ENCODE measurements at regions not wholly inside any gene's neighbourhood (a gene's known extent, or its start where the extent isn't known, plus 50 kb on each side); places are given as distances from the start of the nearest gene placed in this dataset.

GRCh38 chr1:87743256-87743655 is 414.6 kb downstream of the LMO4 start:
- no peak for DNase-seq
- Histone ChIP-seq H3K4me3 (ENCODE audit: low read length) (no peak overlapping the region), H3K9ac (ENCODE audit: low read length) (no peak overlapping the region), H3K27ac (ENCODE audit: low read length) (no peak overlapping the region), H3K9me2 (replicated peaks; ENCODE audit: insufficient read depth, low read length) (no peaks in the 10 kb centered on the region), H3K79me2 (ENCODE audit: low read length) (no peaks in the 10 kb centered on the region), H2AFZ (ENCODE audit: low read length) (no peak overlapping the region), H3K9me3 (ENCODE audit: low read length) (no peaks in the 10 kb centered on the region), H3K36me3 (ENCODE audit: insufficient read depth, low read length) (no peaks in the 10 kb centered on the region), H3K4me2 (ENCODE audit: low read depth, low read length, poor library complexity, severe bottlenecking) (no peak overlapping the region), H3K27me3 (ENCODE audit: low read length) (no peaks in the 10 kb centered on the region), H4K20me1 (ENCODE audit: insufficient read depth, low read depth, low read length) (no peaks in the 10 kb centered on the region), H3K4me1 (ENCODE audit: low read length) (no peaks in the 10 kb centered on the region)

DNA sequence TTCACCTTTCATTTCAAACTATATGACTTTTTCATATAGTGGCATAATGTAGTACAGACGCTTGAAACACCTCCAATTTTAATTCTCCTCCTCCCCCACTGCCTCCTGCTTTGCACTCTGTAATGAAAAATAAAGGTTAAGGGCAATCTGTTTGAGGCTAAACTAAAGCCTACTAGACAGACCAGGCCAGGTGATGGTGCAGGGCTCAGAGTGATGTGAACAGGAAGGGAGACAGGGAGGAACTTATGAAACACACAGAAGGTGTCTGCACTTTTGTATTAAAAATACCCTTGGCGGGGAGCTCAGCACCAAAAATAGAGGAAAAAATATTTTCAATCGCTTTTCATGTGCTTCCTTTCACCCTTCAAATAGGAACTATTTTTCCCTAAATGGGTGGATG is 415.4 kb downstream of the LMO4 start:
- Histone ChIP-seq H3K36me3 (ENCODE audit: insufficient read depth, low read length) (no peaks in the 10 kb centered on the region), H3K9ac (ENCODE audit: low read length) (no peak overlapping the region), H3K9me3 (ENCODE audit: low read length) (no peaks in the 10 kb centered on the region), H3K27me3 (ENCODE audit: low read length) (no peaks in the 10 kb centered on the region), H3K9me2 (replicated peaks; ENCODE audit: insufficient read depth, low read length) (no peaks in the 10 kb centered on the region), H3K4me2 (ENCODE audit: low read depth, low read length, poor library complexity, severe bottlenecking) (no peak overlapping the region), H3K79me2 (ENCODE audit: low read length) (no peaks in the 10 kb centered on the region), H2AFZ (ENCODE audit: low read length) (no peak overlapping the region), H3K27ac (ENCODE audit: low read length) (no peak overlapping the region), H3K4me1 (ENCODE audit: low read length) (no peaks in the 10 kb centered on the region), H3K4me3 (ENCODE audit: low read length) (no peak overlapping the region), H4K20me1 (ENCODE audit: insufficient read depth, low read depth, low read length) (no peaks in the 10 kb centered on the region)
- DNase-seq: no peak

DNA sequence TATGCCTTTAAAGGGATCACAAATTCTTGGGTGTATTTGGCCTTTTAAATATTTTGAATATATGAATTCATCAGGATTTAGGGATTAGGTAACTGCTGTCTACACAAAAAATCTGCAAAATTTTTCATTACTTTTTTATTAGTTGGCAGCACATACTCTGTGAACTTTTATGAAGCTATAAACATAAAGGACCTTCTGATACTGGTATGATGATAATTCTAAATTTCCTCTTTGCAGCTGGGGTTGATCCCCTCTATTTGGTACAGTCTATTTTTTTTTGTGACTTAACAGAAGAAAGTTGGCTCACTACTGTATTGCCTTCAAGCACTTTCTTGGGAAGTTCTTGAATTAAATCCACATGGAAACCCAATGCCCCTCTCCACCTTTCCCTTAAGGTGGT is 416.1 kb downstream of the LMO4 start:
- H3K27ac ChIP-seq (ENCODE audit: low read length): no peak overlapping the region
- no peaks in the 10 kb centered on the region for H3K9me2 ChIP-seq (replicated peaks; ENCODE audit: insufficient read depth, low read length)
- no peaks in the 10 kb centered on the region for H3K79me2 ChIP-seq (ENCODE audit: low read length)
- no peaks in the 10 kb centered on the region for H3K27me3 ChIP-seq (ENCODE audit: low read length)
- no peaks in the 10 kb centered on the region for H3K4me1 ChIP-seq (ENCODE audit: low read length)
- H3K9me3 ChIP-seq (ENCODE audit: low read length): no peaks in the 10 kb centered on the region
- no peak for DNase-seq
- H3K9ac ChIP-seq (ENCODE audit: low read length): no peak overlapping the region
- no peak overlapping the region for H3K4me3 ChIP-seq (ENCODE audit: low read length)
- H3K4me2 ChIP-seq (ENCODE audit: low read depth, low read length, poor library complexity, severe bottlenecking): no peak overlapping the region
- H4K20me1 ChIP-seq (ENCODE audit: insufficient read depth, low read depth, low read length): no peaks in the 10 kb centered on the region
- H3K36me3 ChIP-seq (ENCODE audit: insufficient read depth, low read length): no peaks in the 10 kb centered on the region
- H2AFZ ChIP-seq (ENCODE audit: low read length): no peak overlapping the region

GRCh38 chr1:87753366-87753765 is 424.7 kb downstream of the LMO4 start:
- Histone ChIP-seq H3K27me3 (ENCODE audit: low read length) (no peaks in the 10 kb centered on the region), H4K20me1 (ENCODE audit: insufficient read depth, low read depth, low read length) (no peaks in the 10 kb centered on the region), H3K9me3 (ENCODE audit: low read length) (no peaks in the 10 kb centered on the region), H3K4me2 (ENCODE audit: low read depth, low read length, poor library complexity, severe bottlenecking) (no peak overlapping the region), H2AFZ (ENCODE audit: low read length) (no peak overlapping the region), H3K79me2 (ENCODE audit: low read length) (no peaks in the 10 kb centered on the region), H3K9ac (ENCODE audit: low read length) (no peak overlapping the region), H3K9me2 (replicated peaks; ENCODE audit: insufficient read depth, low read length) (no peaks in the 10 kb centered on the region), H3K36me3 (ENCODE audit: insufficient read depth, low read length) (no peaks in the 10 kb centered on the region), H3K4me1 (ENCODE audit: low read length) (no peaks in the 10 kb centered on the region), H3K4me3 (ENCODE audit: low read length) (no peak overlapping the region), H3K27ac (ENCODE audit: low read length) (no peak overlapping the region)
- no peak for DNase-seq

GRCh38 chr1:87754139-87754538 is 425.5 kb downstream of the LMO4 start:
- H3K9me2 ChIP-seq (replicated peaks; ENCODE audit: insufficient read depth, low read length): no peaks in the 10 kb centered on the region
- no peak overlapping the region for H3K4me2 ChIP-seq (ENCODE audit: low read depth, low read length, poor library complexity, severe bottlenecking)
- DNase-seq: no peak
- H3K4me1 ChIP-seq (ENCODE audit: low read length): peaks cover under 1% of the 10 kb centered on the region
- H4K20me1 ChIP-seq (ENCODE audit: insufficient read depth, low read depth, low read length): no peaks in the 10 kb centered on the region
- no peaks in the 10 kb centered on the region for H3K79me2 ChIP-seq (ENCODE audit: low read length)
- H3K4me3 ChIP-seq (ENCODE audit: low read length): no peak overlapping the region
- H3K36me3 ChIP-seq (ENCODE audit: insufficient read depth, low read length): no peaks in the 10 kb centered on the region
- no peak overlapping the region for H3K9ac ChIP-seq (ENCODE audit: low read length)
- no peaks in the 10 kb centered on the region for H3K27me3 ChIP-seq (ENCODE audit: low read length)
- H3K9me3 ChIP-seq (ENCODE audit: low read length): no peaks in the 10 kb centered on the region
- no peak overlapping the region for H3K27ac ChIP-seq (ENCODE audit: low read length)
- no peak overlapping the region for H2AFZ ChIP-seq (ENCODE audit: low read length)

DNA sequence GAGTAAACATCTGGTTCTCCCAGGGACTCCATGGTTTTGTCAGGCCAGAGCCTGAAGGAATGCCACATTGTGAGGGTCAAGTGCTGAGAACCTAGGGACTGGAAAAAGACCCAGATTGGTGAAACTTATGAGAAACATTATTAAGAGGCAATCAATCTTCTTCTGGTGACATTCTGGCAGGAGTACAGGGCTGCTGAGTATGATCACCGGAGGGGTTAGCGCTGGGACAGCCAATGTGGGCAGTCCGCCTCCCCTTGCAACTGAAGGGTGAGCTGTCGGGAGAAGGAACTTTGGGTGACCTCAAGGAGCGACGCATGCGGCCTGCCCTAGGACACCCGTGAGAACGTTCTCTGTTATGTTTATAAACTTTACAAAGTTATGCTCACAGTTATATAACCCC is 429.0 kb downstream of the LMO4 start:
- no peak overlapping the region for H3K4me3 ChIP-seq (ENCODE audit: low read length)
- H3K4me2 ChIP-seq (ENCODE audit: low read depth, low read length, poor library complexity, severe bottlenecking): no peak overlapping the region
- no peak for DNase-seq

DNA sequence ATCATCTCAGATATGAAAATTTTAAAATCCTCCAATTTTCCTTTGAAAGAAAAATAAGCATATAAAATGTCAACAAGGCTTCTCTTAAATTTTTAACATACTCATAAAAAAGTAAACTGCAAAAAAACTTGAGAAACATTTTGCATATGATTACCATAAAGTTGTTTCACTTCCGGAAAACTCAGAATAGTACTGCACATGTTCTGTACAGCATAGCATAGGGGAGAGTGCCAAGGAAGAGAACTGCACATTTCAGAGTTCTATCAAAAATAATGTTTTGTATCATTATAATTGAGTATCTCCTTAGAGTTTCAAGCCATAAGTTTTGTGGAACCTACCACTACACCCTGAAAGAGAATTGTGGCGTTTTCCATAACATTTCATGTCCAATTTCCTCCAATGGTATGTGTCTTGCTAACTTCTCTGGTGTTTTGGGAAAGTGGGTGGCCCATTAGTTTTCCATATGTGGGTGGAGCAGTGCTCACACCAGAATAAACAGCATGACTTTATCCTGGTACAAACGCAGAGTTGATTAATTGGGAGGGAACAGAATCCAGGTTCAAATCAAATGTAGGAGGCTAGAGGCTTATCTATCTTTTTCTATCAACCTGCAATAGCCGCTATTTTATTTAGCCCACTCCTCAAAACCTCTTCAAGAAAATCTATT is 430.9 kb downstream of the LMO4 start:
- Histone ChIP-seq H2AFZ (ENCODE audit: low read length) (peak overlapping the region; percentile 67; the same call in 1 of the 2 replicates), H3K9me2 (replicated peaks; ENCODE audit: insufficient read depth, low read length) (no peaks in the 10 kb centered on the region), H3K79me2 (ENCODE audit: low read length) (no peaks in the 10 kb centered on the region), H3K4me3 (ENCODE audit: low read length) (no peak overlapping the region), H3K27me3 (ENCODE audit: low read length) (no peaks in the 10 kb centered on the region), H3K9ac (ENCODE audit: low read length) (no peak overlapping the region), H3K4me1 (ENCODE audit: low read length) (peaks cover 11% of the 10 kb centered on the region), H3K36me3 (ENCODE audit: insufficient read depth, low read length) (no peaks in the 10 kb centered on the region), H3K27ac (ENCODE audit: low read length) (no peak overlapping the region), H4K20me1 (ENCODE audit: insufficient read depth, low read depth, low read length) (no peaks in the 10 kb centered on the region), H3K9me3 (ENCODE audit: low read length) (no peaks in the 10 kb centered on the region), H3K4me2 (ENCODE audit: low read depth, low read length, poor library complexity, severe bottlenecking) (peak overlapping the region; percentile 16)
- DNase-seq: peak; percentile 80

More for the DNA sequence above, 429.0 kb downstream of the LMO4 start:
- Histone ChIP-seq H3K4me1 (ENCODE audit: low read length) (peaks cover 11% of the 10 kb centered on the region), H3K79me2 (ENCODE audit: low read length) (no peaks in the 10 kb centered on the region), H3K27me3 (ENCODE audit: low read length) (no peaks in the 10 kb centered on the region), H3K36me3 (ENCODE audit: insufficient read depth, low read length) (no peaks in the 10 kb centered on the region), H4K20me1 (ENCODE audit: insufficient read depth, low read depth, low read length) (no peaks in the 10 kb centered on the region), H3K9ac (ENCODE audit: low read length) (no peak overlapping the region), H3K9me3 (ENCODE audit: low read length) (no peaks in the 10 kb centered on the region), H3K9me2 (replicated peaks; ENCODE audit: insufficient read depth, low read length) (no peaks in the 10 kb centered on the region), H2AFZ (ENCODE audit: low read length) (no peak overlapping the region), H3K27ac (ENCODE audit: low read length) (no peak overlapping the region)

- Histone ChIP-seq H3K9me3 (ENCODE audit: low read length) (no peaks in the 10 kb centered on the region), H3K27ac (ENCODE audit: low read length) (no peak overlapping the region), H3K4me1 (ENCODE audit: low read length) (peaks cover 11% of the 10 kb centered on the region), H3K4me3 (ENCODE audit: low read length) (no peak overlapping the region), H3K36me3 (ENCODE audit: insufficient read depth, low read length) (no peaks in the 10 kb centered on the region), H3K9ac (ENCODE audit: low read length) (no peak overlapping the region), H3K4me2 (ENCODE audit: low read depth, low read length, poor library complexity, severe bottlenecking) (no peak overlapping the region), H3K9me2 (replicated peaks; ENCODE audit: insufficient read depth, low read length) (no peaks in the 10 kb centered on the region), H2AFZ (ENCODE audit: low read length) (no peak overlapping the region; the same call in 1 of the 2 replicates), H3K79me2 (ENCODE audit: low read length) (no peaks in the 10 kb centered on the region), H3K27me3 (ENCODE audit: low read length) (no peaks in the 10 kb centered on the region), H4K20me1 (ENCODE audit: insufficient read depth, low read depth, low read length) (no peaks in the 10 kb centered on the region)
- DNase-seq: no peak
These were observed 431.5 kb downstream of the LMO4 start for GRCh38 chr1:87760155-87760554.
